22Rv1 (cell line): ENCODE measurements at regions not wholly inside any gene's neighbourhood (a gene's known extent, or its start where the extent isn't known, plus 50 kb on each side); places are given as distances from the start of the nearest gene placed in this dataset.

ENCODE experiments used
- H3K27ac ChIP-seq: fragments of 450-650 bp; 2 replicates; pipeline ENCODE4 v1.5.1; 2017
- ZFX ChIP-seq: fragments of 450-650 bp; IDR thresholded peaks from 2 replicates; pipeline ENCODE4 v1.6.1; 2017; ENCODE audit warnings: antibody characterized with exemption, borderline replicate concordance
- TF ChIP-seq, protein P1 (sequence below): fragments of 450-650 bp; IDR thresholded peaks from 2 replicates; pipeline ENCODE4 v1.5.1; 2017; ENCODE audit warnings: mild to moderate bottlenecking

DNA sequence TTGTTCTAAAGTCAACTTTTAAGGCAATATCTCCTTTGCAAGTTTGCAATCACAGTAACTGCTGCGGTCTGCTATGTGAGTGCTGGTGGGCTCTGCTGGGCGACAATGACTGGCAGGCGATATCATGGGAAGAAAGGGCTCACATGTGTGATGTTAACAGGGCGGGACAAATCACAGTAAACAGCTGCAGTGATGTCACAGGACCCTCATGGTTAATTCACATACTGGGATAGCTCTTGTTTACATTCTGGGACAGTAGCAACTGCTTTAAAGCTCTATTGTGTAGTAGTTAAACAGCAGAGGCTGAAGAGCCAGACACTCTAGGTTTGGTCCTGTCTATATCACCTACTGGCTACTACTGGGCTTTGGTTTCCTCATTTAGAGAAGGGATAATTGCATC lies 257.2 kb upstream of the ASIC2 start:
- H3K27ac ChIP-seq, result no peak overlapping the region
- TF ChIP-seq ZFX, result no peak
- TF ChIP-seq, protein P1, sequence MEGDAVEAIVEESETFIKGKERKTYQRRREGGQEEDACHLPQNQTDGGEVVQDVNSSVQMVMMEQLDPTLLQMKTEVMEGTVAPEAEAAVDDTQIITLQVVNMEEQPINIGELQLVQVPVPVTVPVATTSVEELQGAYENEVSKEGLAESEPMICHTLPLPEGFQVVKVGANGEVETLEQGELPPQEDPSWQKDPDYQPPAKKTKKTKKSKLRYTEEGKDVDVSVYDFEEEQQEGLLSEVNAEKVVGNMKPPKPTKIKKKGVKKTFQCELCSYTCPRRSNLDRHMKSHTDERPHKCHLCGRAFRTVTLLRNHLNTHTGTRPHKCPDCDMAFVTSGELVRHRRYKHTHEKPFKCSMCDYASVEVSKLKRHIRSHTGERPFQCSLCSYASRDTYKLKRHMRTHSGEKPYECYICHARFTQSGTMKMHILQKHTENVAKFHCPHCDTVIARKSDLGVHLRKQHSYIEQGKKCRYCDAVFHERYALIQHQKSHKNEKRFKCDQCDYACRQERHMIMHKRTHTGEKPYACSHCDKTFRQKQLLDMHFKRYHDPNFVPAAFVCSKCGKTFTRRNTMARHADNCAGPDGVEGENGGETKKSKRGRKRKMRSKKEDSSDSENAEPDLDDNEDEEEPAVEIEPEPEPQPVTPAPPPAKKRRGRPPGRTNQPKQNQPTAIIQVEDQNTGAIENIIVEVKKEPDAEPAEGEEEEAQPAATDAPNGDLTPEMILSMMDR, result no peak

- no peak overlapping the region for H3K27ac ChIP-seq
- TF ChIP-seq, protein P1, result no peak
- no peak for TF ChIP-seq ZFX
These were observed 258.0 kb upstream of the ASIC2 start for GRCh38 chr17:33551075-33551474.

- H3K27ac ChIP-seq, result no peak overlapping the region
- no peak for TF ChIP-seq ZFX
- TF ChIP-seq, protein P1, result no peak
These were observed 258.8 kb upstream of the ASIC2 start for GRCh38 chr17:33551911-33552310.

- no peak overlapping the region for H3K27ac ChIP-seq
- TF ChIP-seq, protein P1, result no peak
- TF ChIP-seq ZFX, result no peak
These were observed 267.1 kb upstream of the ASIC2 start for GRCh38 chr17:33560165-33560564.

- TF ChIP-seq, protein P1, result no peak
- TF ChIP-seq ZFX, result no peak
- H3K27ac ChIP-seq, result no peak overlapping the region
These were observed 267.8 kb upstream of the ASIC2 start for GRCh38 chr17:33560871-33561270.

- TF ChIP-seq, protein P1, result no peak
- TF ChIP-seq ZFX, result no peak
- H3K27ac ChIP-seq, result no peak overlapping the region
These were observed 268.7 kb upstream of the ASIC2 start for GRCh38 chr17:33561569-33562334.

DNA sequence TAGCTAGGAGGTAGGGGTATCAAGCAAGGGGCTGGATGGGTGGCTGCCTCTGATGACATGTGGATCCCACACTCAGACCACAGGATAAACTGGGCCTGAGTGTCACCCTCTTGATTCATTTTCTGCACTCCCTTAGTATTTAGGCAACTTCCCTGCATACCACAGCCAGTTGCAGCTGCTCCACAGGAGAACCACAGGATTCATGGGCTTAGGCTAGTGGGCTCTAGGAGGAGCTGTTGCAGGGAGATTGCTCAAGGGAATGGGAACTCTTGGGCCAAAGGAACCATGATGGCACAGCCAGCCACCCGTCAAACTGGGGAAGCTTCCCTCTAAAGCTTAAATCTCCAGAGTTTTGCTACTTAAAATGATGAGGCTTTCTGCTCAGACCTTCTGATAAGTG lies 269.7 kb upstream of the ASIC2 start:
- TF ChIP-seq, protein P1, result no peak
- TF ChIP-seq ZFX, result no peak
- no peak overlapping the region for H3K27ac ChIP-seq
